Endometrial microvascular endothelial cells (primary cell): ENCODE measurements at regions not wholly inside any gene's neighbourhood (a gene's known extent, or its start where the extent isn't known, plus 50 kb on each side); places are given as distances from the start of the nearest gene placed in this dataset.
"Not testable (repeated sequence)": the region's sequence is repeated elsewhere in the genome, so short reads cannot be mapped to it uniquely, and the experiment has no call there.

Experiments
- in situ Hi-C: cut with HindIII; loops from 2 replicates; pipeline ENCODE4 v1.10.0; 2017; ENCODE audit warnings: low sequenced_read_pairs, low pct_unique_long_range_greater_than_20kb; ENCODE audit errors: inconsistent ontology term

DNA sequence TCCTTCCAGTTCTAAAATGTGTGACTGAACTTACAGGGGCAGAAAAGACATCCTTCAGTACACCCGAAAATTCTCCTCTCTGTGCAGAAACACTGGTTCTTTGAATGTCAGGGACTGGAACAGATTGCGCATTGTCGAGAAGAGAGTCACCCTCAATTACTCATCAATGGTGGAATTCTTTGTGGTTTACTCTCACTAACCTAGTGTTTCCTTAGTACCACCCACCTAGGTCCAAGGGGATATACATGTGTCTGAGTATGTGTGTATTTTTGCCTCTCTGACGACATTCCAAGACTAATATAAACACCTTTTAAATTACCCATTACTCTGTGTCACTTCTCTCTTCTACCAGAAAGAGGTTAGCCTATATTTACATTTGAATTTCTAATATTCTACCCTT is 660.8 kb downstream of the TLE1 start:
- in situ Hi-C loops = no loop called here

DNA sequence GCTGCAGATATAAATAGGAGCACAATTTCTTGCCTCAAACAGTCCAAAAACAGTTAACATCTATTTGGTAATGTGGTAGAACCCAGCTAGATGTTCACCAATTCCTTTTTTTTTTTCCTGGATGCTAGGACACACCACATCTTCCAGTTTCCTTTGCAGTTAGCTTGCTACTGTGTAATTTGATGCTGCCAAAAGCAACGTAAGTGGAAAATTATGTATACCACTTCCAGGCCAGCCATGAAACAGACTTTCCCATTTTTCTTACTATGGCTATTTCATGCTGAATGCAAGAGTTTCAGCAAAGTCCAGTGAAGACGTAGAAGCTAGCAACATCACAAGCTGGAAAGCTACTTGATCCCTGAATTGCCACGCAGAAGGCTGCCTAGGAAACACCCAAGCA is 667.2 kb downstream of the TLE1 start:
- in situ Hi-C loops = no loop called here

DNA sequence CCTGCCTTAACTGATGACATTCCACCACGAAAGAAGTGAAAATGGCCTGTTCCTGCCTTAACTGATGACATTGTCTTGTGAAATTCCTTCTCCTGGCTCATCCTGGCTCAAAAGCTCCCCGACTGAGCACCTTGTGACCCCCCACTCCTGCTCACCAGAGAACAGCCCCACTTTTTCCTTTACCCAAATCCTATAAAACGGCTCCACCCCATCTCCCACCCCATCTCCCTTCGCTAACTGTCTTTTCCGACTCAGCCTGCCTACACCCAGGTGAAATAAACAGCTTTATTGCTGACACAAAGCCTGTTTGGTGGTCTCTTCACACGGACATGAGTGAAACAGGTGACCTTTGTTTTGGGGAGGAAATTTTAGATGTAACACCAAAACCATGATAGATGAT is 674.4 kb downstream of the TLE1 start:
- in situ Hi-C loops = not testable (repeated sequence)

DNA sequence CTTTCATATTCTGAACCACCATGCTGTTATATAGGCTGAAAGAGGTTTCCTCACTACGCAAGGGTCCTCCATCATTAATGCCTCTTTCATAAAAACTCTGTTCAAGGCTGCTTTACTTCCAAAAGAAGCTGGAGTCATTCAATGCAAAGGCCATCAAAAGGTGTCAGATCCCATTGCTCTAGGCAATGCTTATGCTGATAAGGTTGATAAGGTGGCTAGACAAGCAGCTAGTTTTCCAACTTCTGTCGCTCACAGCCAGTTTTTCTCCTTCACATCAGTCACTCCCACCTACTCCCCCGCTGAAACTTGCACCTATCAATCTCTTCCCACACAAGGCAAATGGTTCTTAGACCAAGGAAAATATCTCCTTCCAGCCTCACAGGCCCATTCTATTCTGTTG is 676.2 kb downstream of the TLE1 start:
- in situ Hi-C loops = not testable (repeated sequence)

DNA sequence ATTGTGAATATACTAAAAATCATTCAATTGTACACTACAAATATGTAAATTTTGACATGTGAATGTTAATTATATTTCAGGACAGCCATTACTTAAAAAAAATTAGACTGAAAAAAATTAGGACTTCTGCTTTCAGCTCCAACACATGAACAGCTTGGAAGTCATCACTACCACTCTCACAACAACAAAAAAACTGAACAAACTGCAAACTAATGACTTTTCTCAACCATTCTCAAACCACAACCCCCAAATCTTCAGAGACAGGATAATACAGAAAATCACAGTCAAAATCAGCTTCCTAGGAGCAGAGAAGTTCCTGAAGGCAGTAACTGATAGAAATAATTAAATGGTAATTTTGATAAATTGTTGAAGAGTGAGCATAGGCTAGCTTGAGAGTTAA is 686.4 kb downstream of the TLE1 start:
- in situ Hi-C loops = no loop called here

DNA sequence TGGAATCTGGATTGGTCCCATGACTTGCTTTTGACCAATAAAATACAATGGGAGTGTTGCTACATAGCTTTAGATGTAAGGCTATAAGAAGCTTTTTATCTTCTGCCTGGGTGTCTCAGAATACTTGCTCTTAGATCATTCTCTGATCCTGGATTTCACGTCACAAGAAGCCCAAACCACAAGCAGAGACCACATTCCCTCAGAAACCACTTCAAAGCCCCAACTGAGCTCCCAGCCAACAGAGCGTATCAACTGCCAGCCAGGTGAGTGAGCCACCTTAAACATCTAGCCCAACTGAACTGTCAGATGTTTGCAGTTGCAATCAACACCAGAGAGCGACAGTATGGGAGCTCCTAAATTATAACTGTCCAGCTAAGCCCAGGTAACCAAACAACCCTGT is 687.1 kb downstream of the TLE1 start:
- in situ Hi-C loops = no loop called here

DNA sequence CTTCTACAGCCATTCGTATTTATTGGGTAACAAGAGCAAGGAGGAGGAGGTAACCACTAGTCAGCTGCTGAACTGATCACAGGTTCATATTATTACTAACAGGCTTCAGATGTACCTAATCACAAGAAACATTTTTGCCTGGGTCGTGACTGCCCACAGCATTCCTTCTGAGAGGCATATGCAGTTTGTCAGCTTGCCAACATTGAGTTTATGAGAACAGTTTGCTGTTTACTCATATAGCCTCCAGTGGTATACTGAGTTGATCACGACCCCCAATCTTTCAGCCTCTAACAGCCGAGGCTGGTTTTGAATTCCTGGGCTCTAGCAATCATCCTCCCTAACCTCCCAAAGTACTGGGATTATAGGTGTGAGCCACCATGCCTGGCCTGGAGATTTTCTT is 693.6 kb downstream of the TLE1 start:
- in situ Hi-C loops = no loop called here

DNA sequence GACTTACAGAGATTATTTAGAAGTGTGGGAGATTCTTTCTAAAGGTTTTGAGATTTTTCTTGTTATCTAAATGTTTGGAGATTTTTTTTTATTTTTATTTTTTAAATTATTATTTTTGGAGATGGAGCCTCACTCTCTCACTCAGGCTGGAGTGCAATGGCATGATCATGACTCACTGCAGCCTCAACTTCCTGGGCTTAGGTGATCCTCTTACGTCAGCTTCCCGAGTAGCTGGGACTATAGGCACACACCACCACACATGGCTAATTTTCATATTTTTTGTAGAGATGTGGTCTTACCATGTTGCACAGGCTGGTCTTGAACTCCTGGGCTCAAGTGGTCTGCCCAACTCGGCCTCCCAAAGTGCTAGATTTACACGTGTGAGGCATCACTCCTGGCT is 694.5 kb downstream of the TLE1 start:
- in situ Hi-C loops = no loop called here

DNA sequence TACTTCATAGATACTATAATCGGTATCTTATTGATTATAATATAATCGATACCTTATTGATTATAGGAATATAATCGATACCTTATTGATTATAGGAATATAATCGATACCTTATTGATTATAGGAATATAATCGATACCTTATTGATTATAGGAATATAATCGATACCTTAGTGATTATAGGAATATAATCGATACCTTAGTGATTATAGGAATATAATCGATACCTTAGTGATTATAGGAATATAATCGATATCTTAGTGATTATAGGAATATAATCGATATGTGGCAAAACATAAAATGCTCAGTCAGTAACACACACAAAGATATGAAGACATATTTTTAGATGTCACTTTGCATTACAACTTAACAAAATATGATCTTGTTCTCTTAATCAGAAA is 703.8 kb downstream of the TLE1 start:
- in situ Hi-C loops = not testable (repeated sequence)

DNA sequence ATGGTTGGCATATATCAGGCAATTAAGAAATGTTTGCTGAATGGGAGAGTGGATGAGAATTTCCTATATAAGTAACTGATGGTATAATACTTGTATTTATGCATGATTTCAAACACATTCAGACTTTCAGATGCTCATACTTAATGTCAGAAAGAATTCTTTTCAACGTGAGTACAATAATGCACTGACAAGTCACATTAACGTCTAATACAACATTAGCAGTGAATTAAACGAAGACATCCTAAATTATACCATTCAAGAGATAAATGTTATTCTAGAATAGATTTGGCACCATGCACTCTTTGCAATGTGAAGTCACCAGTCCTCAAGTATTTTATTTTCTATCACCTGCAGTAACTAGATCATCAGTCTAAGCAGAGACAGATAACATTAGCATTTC is 712.9 kb downstream of the TLE1 start:
- in situ Hi-C loops = no loop called here

DNA sequence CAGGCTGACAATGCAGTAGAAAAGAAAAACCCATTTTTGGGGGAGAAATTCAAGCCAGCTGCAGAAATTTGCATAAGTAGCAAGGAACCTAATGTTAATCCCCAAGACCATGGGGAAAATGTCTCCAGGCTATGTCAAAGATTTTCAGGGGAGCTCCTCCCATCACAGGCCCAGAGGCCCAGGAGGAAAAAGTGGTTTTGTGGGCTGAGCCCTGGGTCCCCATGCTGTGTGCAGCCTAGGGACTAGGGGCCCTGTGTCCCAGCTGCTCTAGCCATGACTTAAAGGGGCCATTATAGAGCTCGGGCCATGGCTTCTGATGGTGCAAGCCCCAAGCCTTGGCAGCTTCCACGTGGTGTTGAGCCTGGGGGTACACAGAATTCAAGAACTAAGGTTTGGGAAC is 719.0 kb downstream of the TLE1 start:
- in situ Hi-C loops = not testable (repeated sequence)

DNA sequence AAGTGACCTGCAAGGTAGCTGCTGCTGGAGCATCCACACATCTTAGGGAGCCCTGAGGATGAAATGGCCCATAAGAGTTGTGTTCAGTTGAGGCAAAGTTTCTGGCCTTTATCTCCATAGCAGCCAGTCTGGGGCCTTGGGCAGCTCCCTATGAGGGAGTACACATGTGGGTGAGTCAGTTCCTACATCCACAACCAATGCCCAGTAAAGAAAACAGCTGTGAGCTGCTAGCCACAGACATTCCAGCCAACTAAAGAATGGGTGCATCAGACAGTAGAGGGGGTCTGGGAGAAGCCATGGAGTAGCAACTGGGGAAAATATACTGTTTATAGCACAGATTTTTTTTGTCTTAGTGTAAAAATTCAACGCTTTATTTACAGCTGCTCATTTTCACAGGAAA is 720.7 kb downstream of the TLE1 start:
- in situ Hi-C loops = no loop called here

DNA sequence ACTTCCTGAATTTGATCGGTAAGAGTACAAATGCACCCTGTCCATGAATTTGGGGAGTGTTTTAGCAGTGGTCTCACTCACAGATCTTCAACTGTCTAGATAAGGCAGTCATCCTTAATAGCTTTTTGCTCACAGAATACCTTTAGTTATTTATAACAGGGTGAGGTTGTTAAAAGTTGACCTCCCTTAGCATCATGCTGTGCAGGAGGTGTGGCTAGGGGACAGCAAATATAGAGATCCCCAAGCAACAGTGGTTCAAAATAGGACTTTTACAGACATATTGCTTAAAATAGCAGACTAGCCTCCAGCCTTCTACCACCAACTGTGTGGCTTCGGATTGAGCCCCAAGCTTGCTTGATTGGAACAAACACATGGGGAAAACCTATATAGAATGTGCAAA is 724.4 kb downstream of the TLE1 start:
- in situ Hi-C loops = no loop called here

DNA sequence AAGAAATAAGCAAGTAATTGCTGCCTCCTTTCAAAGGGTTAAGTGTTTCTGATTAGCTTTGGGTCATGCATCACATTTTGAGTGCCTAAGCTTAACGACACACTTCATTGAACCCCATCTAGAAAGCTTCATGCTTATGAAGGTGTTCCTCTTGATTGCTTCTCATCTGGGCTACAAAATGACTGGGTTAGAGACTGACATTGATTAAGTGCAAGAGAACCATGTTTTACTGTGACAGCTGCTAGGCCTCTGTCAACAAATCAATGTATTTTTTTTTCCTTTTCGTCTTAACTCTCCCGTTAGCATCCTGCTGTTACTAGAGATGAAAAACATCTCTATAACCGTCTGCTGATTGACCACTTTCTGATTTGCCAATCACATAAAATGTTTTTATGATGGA is 725.0 kb downstream of the TLE1 start:
- in situ Hi-C loops = no loop called here

DNA sequence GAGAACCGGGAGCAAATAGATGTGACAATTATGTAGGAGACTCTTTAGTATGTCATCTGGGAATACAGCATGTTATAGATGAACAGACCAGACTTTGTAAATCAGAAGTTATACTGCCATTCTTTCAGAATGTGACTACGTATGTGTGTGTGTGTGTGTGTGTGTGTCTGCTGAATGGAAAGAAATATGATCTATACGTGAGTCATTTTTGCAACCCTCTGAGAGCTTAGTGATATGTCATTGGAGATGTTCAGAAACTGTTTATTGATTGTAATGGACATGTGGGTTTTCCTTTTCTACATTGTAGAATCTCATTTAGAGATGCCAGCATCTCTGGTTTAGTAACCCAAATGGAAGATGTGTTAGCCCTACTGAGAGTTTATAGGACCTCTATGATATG is 731.5 kb downstream of the TLE1 start:
- in situ Hi-C loops = no loop called here

DNA sequence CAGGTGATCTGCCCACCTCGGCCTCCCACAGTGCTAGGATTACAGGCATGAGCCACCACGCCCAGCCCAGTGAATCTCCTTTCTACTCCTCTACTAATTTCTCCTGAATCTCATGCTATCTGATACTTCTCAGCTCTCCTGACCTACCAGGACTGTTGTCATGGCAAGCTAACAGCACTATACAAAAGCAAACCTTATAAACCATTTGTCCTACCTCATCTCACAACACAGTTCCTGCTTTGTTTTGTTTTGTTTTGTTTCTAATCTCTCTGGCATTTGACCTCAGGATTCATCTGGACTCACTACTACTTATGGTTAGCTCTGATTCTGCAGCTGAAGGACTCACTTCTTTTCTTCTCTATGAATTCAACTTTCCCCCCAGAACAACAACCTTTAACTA is 734.8 kb downstream of the TLE1 start:
- in situ Hi-C loops = no loop called here

DNA sequence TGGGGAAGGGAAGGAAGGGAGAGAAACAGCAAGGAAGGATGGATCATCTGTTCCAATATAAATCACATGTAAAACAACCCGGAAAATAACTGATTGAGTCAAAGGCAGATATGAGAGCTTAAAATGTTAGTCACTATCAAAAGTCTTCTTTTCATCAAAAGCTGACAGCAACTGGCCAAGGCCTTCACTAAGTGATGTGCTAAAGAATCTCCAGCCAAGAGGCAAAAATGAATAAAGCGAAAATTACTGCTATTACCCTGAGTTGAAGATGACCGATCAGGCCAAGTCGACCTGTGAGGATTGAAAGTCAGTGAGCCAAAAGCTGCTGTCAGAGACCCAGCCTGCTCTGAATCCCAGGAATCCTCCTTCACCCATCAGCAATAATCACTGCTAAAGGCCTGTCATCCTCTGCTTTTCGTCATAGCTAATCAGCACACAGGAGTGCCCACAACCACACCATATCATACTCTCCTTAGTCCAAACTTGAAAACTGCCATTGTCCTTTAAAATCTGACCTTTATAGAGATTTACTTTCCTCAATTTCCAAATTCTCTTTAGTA is 736.9 kb downstream of the TLE1 start:
- in situ Hi-C loops = no loop called here

DNA sequence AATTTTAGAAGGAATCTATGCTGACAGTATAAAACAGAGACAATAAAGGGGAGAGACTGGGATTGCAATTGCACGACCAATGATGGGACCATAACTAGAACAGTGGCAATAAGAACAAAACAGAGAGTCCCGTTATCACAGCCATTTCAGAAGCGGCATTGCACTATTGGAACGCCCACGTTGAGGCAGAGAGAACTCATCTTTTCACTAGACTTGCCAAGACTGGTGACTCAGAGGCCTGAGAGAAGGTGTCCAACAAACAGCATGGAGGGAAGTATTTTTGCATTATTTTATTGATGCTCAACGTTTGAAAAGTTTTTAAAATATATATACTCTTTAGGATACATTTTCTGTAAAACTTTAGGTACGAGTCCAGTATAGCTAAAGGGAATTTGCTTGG is 737.7 kb downstream of the TLE1 start:
- in situ Hi-C loops = no loop called here

DNA sequence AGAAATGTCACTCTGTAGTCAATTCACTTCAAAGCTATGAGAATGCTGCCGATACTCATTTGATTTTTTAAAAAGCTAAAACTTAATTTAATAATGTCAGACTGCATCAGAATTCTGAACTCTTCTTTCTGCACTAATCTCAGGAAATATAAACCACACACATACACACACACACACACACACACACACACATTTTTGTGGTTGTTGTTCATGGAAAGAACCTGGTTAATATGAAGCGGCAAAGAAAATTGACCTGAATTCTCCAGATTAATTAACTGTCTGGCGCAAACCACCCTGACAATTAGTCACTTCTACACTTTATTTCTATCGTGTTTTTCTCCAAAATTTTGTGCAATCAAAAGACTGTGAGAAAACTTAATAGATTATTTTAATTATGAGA is 740.5 kb downstream of the TLE1 start:
- in situ Hi-C loops = no loop called here

DNA sequence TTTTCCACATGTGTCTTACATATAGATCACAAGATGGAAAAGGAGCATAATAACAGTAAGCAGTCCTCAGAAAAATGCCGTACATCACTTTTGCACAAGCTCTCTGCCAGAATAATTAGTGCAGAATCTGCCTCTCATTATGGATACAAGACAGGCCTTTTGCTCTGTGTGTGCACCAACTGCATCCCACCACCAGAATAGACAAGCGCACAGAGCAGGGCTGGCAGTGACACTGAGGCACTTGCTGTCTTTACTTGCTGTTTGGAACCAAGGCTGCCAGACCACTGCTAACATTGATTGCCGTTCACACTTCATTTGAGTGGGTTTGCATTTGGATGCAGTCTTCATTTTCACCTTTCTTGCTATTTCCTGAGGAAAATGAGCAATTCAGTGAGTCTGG is 741.3 kb downstream of the TLE1 start:
- in situ Hi-C loops = no loop called here

DNA sequence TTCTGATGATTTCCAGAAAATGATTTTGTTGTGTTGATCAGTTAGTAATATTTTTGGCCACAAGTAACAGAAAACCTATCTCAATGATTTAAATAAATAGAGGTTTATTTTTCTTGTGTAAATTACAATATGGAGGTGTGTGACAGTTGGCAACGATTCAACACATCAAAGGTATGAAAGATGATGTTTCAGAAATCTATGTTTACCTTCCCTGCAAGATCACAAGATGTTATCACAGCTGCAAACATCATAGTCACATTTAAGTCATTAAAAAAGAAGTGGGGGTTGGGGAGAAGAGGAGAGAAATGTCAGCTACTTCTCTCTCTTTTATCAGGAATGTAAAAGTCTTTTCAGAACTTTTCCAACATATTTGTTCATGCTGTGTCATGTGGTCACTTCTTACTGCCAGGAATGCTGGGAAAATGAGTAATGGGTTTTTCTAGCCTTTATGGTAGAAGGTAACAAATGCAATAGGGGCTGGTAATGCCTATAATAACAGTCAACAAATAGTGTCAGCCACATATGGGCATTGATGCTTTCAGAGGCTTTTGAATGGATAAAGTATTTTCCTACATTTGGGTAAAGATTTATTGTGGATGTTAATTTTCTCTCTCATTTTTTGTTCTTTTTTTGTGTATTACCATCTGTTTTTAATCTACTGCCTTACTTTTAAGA is 742.7 kb downstream of the TLE1 start:
- in situ Hi-C loops = no loop called here
